ENCODE measurements at regions not wholly inside any gene's neighbourhood (a gene's known extent, or its start where the extent isn't known, plus 50 kb on each side); places are given as distances from the start of the nearest gene placed in this dataset.

- DNase-seq: no peak
Observed at GRCh38 chr19:28492201-28492600, 720.8 kb downstream of the UQCRFS1 start.

- DNase-seq: no peak
Observed at GRCh38 chr19:28489776-28490175, 723.2 kb downstream of the UQCRFS1 start.

- no peak for DNase-seq
Observed at GRCh38 chr19:28489126-28489660, 723.8 kb downstream of the UQCRFS1 start.

GRCh38 chr19:28487999-28488398, 725.0 kb downstream of the UQCRFS1 start:
- DNase-seq: no peak

GRCh38 chr19:28486926-28487325, 726.0 kb downstream of the UQCRFS1 start:
- no peak for DNase-seq

- DNase-seq: no peak
Observed at GRCh38 chr19:28486473-28486872, 726.5 kb downstream of the UQCRFS1 start.

- DNase-seq: no peak
Observed at GRCh38 chr19:28485292-28485691, 727.7 kb downstream of the UQCRFS1 start.

GRCh38 chr19:28483197-28483596, 729.8 kb downstream of the UQCRFS1 start:
- DNase-seq: no peak

GRCh38 chr19:28482221-28482620, 730.7 kb downstream of the UQCRFS1 start:
- DNase-seq: no peak

- no peak for DNase-seq
Observed at GRCh38 chr19:28481674-28482073, 731.3 kb downstream of the UQCRFS1 start.

GRCh38 chr19:28475525-28475924, 737.4 kb downstream of the UQCRFS1 start:
- DNase-seq: no peak

GRCh38 chr19:28472843-28473242, 740.1 kb downstream of the UQCRFS1 start:
- DNase-seq: no peak

- DNase-seq: no peak
Observed at GRCh38 chr19:28471731-28472510, 741.0 kb downstream of the UQCRFS1 start.

GRCh38 chr19:28469544-28469943, 743.4 kb downstream of the UQCRFS1 start:
- DNase-seq: no peak

- DNase-seq: no peak
Observed at GRCh38 chr19:28468701-28469459, 744.1 kb downstream of the UQCRFS1 start.

- no peak for DNase-seq
Observed at GRCh38 chr19:28466107-28467045, 746.6 kb downstream of the UQCRFS1 start.

- no peak for DNase-seq
Observed at GRCh38 chr19:28465371-28466086, 747.4 kb downstream of the UQCRFS1 start.

GRCh38 chr19:28463493-28464053, 749.4 kb downstream of the UQCRFS1 start:
- DNase-seq: no peak

GRCh38 chr19:28457620-28458019, 755.3 kb downstream of the UQCRFS1 start:
- no peak for DNase-seq

GRCh38 chr19:28456708-28457320, 756.1 kb downstream of the UQCRFS1 start:
- no peak for DNase-seq

GRCh38 chr19:28456252-28456651, 756.7 kb downstream of the UQCRFS1 start:
- no peak for DNase-seq
